Vagina (tissue), 2 donors: ENCODE measurements at regions not wholly inside any gene's neighbourhood (a gene's known extent, or its start where the extent isn't known, plus 50 kb on each side); places are given as distances from the start of the nearest gene placed in this dataset. TPM values are rescaled to one million over a fixed set of nuclear protein-coding genes. Genes with fewer than 3 reads are reported as not detected.

Experiments
- DNase-seq, 2 donors: peaks; one replicate each; pipeline ENCODE4 v3.0.0-alpha.2; 2017; ENCODE audit errors: extremely low spot score in 2 of 2
- H3K27ac ChIP-seq: fragments of 200-600 bp; sonication (generic); one replicate; pipeline ENCODE4 v1.5.1; 2019
- H3K27me3 ChIP-seq: fragments of 200-600 bp; sonication (generic); one replicate; pipeline ENCODE4 v1.5.1; 2019
- H3K36me3 ChIP-seq, 2 donors: fragments of 200-600 bp; sonication (generic); one replicate each; pipeline ENCODE4 v1.5.1; 2017 to 2019
- H3K4me1 ChIP-seq: fragments of 200-600 bp; sonication (generic); one replicate; pipeline ENCODE4 v1.5.1; 2019
- H3K4me3 ChIP-seq, 2 donors: fragments of 200-600 bp; sonication (generic); 1 replicate in 1 of 2; 2 replicates in 1 of 2; pipeline ENCODE4 v1.5.1; 2016 to 2019
- H3K9me3 ChIP-seq: fragments of 200-600 bp; sonication (generic); one replicate; pipeline ENCODE4 v1.5.1; 2019
- CTCF ChIP-seq, 3 experiments: fragments of 450-650 bp in 2 of 3; fragments of 200-600 bp in 1 of 3; sonication (generic) in 1 of 3; IDR thresholded peaks; one replicate each; pipeline ENCODE4 v1.5.1; 2017 to 2019; ENCODE audit warnings: antibody characterized with exemption in 3 of 3, mild to moderate bottlenecking in 2 of 3, moderate library complexity in 2 of 3
- POLR2A ChIP-seq, 2 donors: fragments of 450-650 bp; IDR thresholded peaks; one replicate each; pipeline ENCODE4 v1.6.1; 2017; ENCODE audit warnings: antibody characterized with exemption in 2 of 2, mild to moderate bottlenecking in 2 of 2, moderate library complexity in 2 of 2
- POLR2AphosphoS5 ChIP-seq, 2 donors: sonication (generic); formaldehyde crosslinking; IDR thresholded peaks; one replicate each; pipeline ENCODE4 v1.9.0; 2017; ENCODE audit warnings: antibody characterized with exemption in 2 of 2, mild to moderate bottlenecking in 2 of 2, low read depth in 1 of 2; ENCODE audit not compliant: insufficient read depth in 1 of 2
- intact Hi-C: fragments of 100-400 bp; cut with DNase I; formaldehyde crosslinking; loops from one replicate; pipeline ENCODE4 v1.15.1; 2023
- microRNA-seq: library from miRNA; unstranded; fragments of <30 nt; microRNA quantifications from one replicate; pipeline ENCODE4, GENCODE V29; 2017; ENCODE audit warnings: borderline number of aligned reads, borderline replicate concordance
- small RNA-seq: library from RNA; depleted of rRNA; stranded (forward); fragments of <200 nt; gene quantifications from one replicate; pipeline ENCODE3, GENCODE V24; 2016

- TF ChIP-seq POLR2AphosphoS5 (IDR thresholded peaks at IDR 0.05; ENCODE audit: insufficient read depth in 1 of 2, low read depth in 1 of 2) (no peak), CTCF (IDR thresholded peaks at IDR 0.05) (no peak), POLR2A (IDR thresholded peaks at IDR 0.05) (no peak)
- H3K27ac ChIP-seq: peak overlapping the region; percentile 66
- H3K27me3 ChIP-seq: no peaks in the 10 kb centered on the region
- intact Hi-C loops: no loop called here
- no peaks in the 10 kb centered on the region for H3K9me3 ChIP-seq
- peaks cover 97% of the 10 kb centered on the region for H3K4me1 ChIP-seq
- DNase-seq: no peak
- no peak overlapping the region for H3K4me3 ChIP-seq
- peaks cover 0 to 55% of the 10 kb centered on the region in 2 donors for H3K36me3 ChIP-seq
Observed at GRCh38 chr22:46098525-46099475, 51.5 kb upstream of the PPARA start.

- no peaks in the 10 kb centered on the region for H3K9me3 ChIP-seq
- peaks cover 0 to 50% of the 10 kb centered on the region in 2 donors for H3K36me3 ChIP-seq
- no peaks in the 10 kb centered on the region for H3K27me3 ChIP-seq
- intact Hi-C loops: no loop called here
- H3K4me1 ChIP-seq: peaks cover 97% of the 10 kb centered on the region
- no peak for TF ChIP-seq CTCF (IDR thresholded peaks at IDR 0.05)
- TF ChIP-seq POLR2A (IDR thresholded peaks at IDR 0.05): no peak
- TF ChIP-seq POLR2AphosphoS5 (IDR thresholded peaks at IDR 0.05; ENCODE audit: insufficient read depth in 1 of 2, low read depth in 1 of 2): no peak
- peak overlapping the region; percentile 66 for H3K27ac ChIP-seq
- no peak overlapping the region for H3K4me3 ChIP-seq
- DNase-seq: no peak
Observed at GRCh38 chr22:46099740-46100139, 50.6 kb upstream of the PPARA start.

GRCh38 chr22:46100401-46101105, 49.8 kb upstream of the PPARA start:
- intact Hi-C loops: no loop called here
- H3K27ac ChIP-seq: peak overlapping the region; percentile 66
- no peak for DNase-seq
- H3K4me3 ChIP-seq: no peak overlapping the region
- H3K9me3 ChIP-seq: no peaks in the 10 kb centered on the region
- H3K36me3 ChIP-seq: peaks cover 0 to 50% of the 10 kb centered on the region in 2 donors
- H3K27me3 ChIP-seq: no peaks in the 10 kb centered on the region
- TF ChIP-seq CTCF (IDR thresholded peaks at IDR 0.05): no peak
- TF ChIP-seq POLR2A (IDR thresholded peaks at IDR 0.05): no peak
- H3K4me1 ChIP-seq: peaks cover 97% of the 10 kb centered on the region

Small RNA genes lying in the stretch of these regions (microRNA-seq; reads per million reads assigned to microRNA genes)
- gene MIR3619: not detected

Small RNA genes lying in the stretch of these regions (small RNA-seq; reads per million reads assigned to genes)
- gene MIR3619: not detected
